Activated naive CD4-positive, alpha-beta T cell treated with anti-CD3 and anti-CD28 coated beads, Interleukin-2, amount 10 ng/mL, durations not matched to agents 7 days and 5 days (primary cell): ENCODE measurements at regions not wholly inside any gene's neighbourhood (a gene's known extent, or its start where the extent isn't known, plus 50 kb on each side); places are given as distances from the start of the nearest gene placed in this dataset.

Source experiments
- CTCF ChIA-PET: fragments of 350-600 bp; sonication (Branson Sonifier 250); formaldehyde crosslinking; loops from one replicate; lab custom pipeline; 2021; ENCODE audit warnings: antibody characterized with exemption; lab: Charles Lee
- DNase-seq: peaks from one replicate; pipeline ENCODE4 v3.0.0-alpha.2; 2020
- H3K27ac Mint-ChIP-seq: one replicate; pipeline ENCODE4 v1.8.0; 2021; ENCODE audit warnings: mild to moderate bottlenecking, moderate library complexity, mixed read lengths
- H3K27me3 Mint-ChIP-seq: one replicate; pipeline ENCODE4 v1.8.0; 2021; ENCODE audit warnings: mild to moderate bottlenecking, mixed read lengths
- H3K36me3 Mint-ChIP-seq: one replicate; pipeline ENCODE4 v1.8.0; 2021; ENCODE audit warnings: mixed read lengths
- H3K4me1 Mint-ChIP-seq: one replicate; pipeline ENCODE4 v1.8.0; 2021; ENCODE audit warnings: mixed read lengths
- H3K4me3 Mint-ChIP-seq: one replicate; pipeline ENCODE4 v1.8.0; 2021; ENCODE audit warnings: mild to moderate bottlenecking, moderate library complexity, mixed read lengths
- H3K9me3 Mint-ChIP-seq: one replicate; pipeline ENCODE4 v1.8.0; 2021; ENCODE audit warnings: mixed read lengths

- Mint-ChIP-seq H3K27ac (no peak overlapping the region), H3K4me1 (peaks cover 5% of the 10 kb centered on the region), H3K4me3 (no peak overlapping the region), H3K36me3 (no peaks in the 10 kb centered on the region), H3K9me3 (peaks cover 11% of the 10 kb centered on the region), H3K27me3 (peaks cover 13% of the 10 kb centered on the region)
- CTCF ChIA-PET: no interaction called here
- DNase-seq: no peak
These were observed 62.3 kb upstream of the PARVA start for GRCh38 chr11:12315024-12315423.

- Mint-ChIP-seq H3K4me3 (no peak overlapping the region), H3K36me3 (no peaks in the 10 kb centered on the region), H3K4me1 (peaks cover 16% of the 10 kb centered on the region), H3K27ac (no peak overlapping the region), H3K9me3 (peaks cover 11% of the 10 kb centered on the region), H3K27me3 (peaks cover 17% of the 10 kb centered on the region)
- CTCF ChIA-PET: interaction anchor here (1.3 kb wide), 1 partner anchor 14 kb away, joined by 4 read pairs; no protein-coding TSS in a partner anchor
- DNase-seq: no peak
These were observed 60.9 kb upstream of the PARVA start for GRCh38 chr11:12316432-12316831.

DNA sequence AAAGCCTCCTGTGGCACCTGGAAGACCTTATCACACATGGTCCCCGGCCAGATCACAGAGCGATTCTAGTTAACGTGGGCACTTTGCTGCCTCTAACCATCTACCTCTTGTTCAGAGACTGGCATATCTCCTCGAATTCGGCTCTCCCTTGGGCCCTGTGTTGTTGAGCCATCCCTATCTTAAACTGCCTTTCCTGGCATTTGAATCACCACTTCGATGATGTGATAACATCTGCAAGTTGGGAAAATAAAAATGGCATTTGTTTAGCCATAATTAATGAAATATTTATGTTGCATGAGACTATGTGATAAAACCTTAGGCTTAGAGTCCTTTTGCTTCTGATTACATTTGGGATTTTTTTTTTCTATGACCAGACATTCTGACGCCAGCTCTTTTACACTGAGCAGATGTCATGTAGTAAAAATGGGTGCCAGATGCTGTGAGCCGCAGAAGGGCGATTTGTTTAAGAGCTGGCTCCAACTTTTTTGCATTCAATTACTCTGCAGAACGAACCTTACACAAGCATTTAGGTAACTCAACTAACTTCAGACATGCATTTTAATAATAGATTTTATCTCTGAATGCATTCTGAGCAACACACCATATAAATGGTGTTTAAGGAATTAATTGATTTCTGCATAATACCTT, 58.5 kb upstream of the PARVA start:
- Mint-ChIP-seq H3K27ac (no peak overlapping the region), H3K36me3 (no peaks in the 10 kb centered on the region), H3K27me3 (peaks cover 17% of the 10 kb centered on the region), H3K9me3 (peaks cover 11% of the 10 kb centered on the region), H3K4me3 (no peak overlapping the region), H3K4me1 (peaks cover 24% of the 10 kb centered on the region)
- CTCF ChIA-PET: interaction anchor here (0.9 to 2.4 kb wide), 2 partner anchors 12 to 31 kb away, joined by 3 to 7 read pairs; no protein-coding TSS in a partner anchor
- DNase-seq: no peak

DNA sequence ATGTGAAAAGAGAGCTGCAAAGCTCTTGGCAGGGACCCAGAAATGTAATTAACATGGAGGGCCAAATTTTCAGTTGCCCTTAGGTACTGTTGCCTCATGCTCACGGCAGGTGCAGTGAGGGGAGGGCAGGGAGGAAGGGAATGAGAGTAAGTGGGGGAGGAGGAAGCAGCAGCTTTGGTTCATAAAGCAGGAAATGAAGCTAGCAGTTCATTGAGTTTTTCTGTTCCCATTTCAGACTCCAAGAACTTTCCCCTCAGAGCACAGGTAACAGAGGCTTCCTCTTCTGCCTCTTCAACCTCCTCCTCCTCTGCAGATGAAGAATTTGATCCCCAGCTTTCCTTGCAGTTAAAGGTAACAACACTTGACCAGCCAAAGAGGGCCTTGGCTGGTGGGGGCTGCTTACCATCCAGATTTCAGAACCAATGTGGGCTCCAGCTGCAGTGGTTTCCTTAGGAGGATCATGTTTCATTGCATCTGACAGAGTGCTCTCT, 57.9 kb upstream of the PARVA start:
- H3K27ac Mint-ChIP-seq: no peak overlapping the region
- CTCF ChIA-PET: interaction anchor here (0.9 to 2.4 kb wide), 3 partner anchors 11 to 31 kb away, joined by 3 to 7 read pairs (median 4); no protein-coding TSS in a partner anchor
- H3K36me3 Mint-ChIP-seq: no peaks in the 10 kb centered on the region
- DNase-seq: no peak
- peaks cover 11% of the 10 kb centered on the region for H3K9me3 Mint-ChIP-seq
- H3K4me3 Mint-ChIP-seq: no peak overlapping the region
- H3K27me3 Mint-ChIP-seq: peaks cover 17% of the 10 kb centered on the region
- H3K4me1 Mint-ChIP-seq: peaks cover 24% of the 10 kb centered on the region

- no peaks in the 10 kb centered on the region for H3K36me3 Mint-ChIP-seq
These were observed 57.4 kb upstream of the PARVA start for GRCh38 chr11:12319988-12320387.

GRCh38 chr11:12321217-12321937, 56.0 kb upstream of the PARVA start:
- Mint-ChIP-seq H3K27me3 (peaks cover 17% of the 10 kb centered on the region), H3K9me3 (peaks cover 7% of the 10 kb centered on the region), H3K4me3 (no peak overlapping the region), H3K36me3 (no peaks in the 10 kb centered on the region), H3K4me1 (peaks cover 24% of the 10 kb centered on the region), H3K27ac (no peak overlapping the region)
- CTCF ChIA-PET: interaction anchor here (0.6 to 1.7 kb wide), 3 partner anchors 10 to 487 kb away, joined by 3 to 8 read pairs (median 3); no protein-coding TSS in a partner anchor
- peak; percentile 37 for DNase-seq

More at GRCh38 chr11:12319988-12320387, 57.4 kb upstream of the PARVA start:
- CTCF ChIA-PET: interaction anchor here (0.9 to 2.4 kb wide), 3 partner anchors 11 to 32 kb away, joined by 3 to 7 read pairs (median 4); no protein-coding TSS in a partner anchor
- Mint-ChIP-seq H3K27me3 (peaks cover 17% of the 10 kb centered on the region), H3K27ac (no peak overlapping the region), H3K4me3 (no peak overlapping the region), H3K4me1 (peaks cover 24% of the 10 kb centered on the region), H3K9me3 (peaks cover 11% of the 10 kb centered on the region)
- no peak for DNase-seq

DNA sequence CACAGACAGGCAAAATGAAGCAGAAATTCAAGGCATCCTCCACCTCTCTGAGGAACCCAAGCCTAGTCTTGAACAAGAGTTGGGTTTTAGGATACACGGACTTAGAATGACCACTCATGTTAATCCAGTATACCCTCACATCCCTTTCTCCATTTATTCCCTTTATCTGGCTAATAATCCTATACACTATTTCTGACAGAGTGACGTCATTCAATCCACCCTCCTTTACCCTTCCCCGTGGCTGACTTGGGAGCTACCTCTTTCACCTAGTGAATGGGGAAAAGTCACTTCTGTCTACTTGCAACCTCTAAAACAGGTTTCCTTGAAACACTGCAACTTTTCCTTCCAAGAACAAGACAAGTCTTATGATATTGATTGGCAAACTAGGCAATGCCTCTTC, 52.8 kb upstream of the PARVA start:
- H3K9me3 Mint-ChIP-seq: no peaks in the 10 kb centered on the region
- no peak for DNase-seq
- CTCF ChIA-PET: interaction anchor here (1.9 kb wide), 1 partner anchor 564 kb away, joined by 6 read pairs; no protein-coding TSS in a partner anchor
- no peaks in the 10 kb centered on the region for H3K36me3 Mint-ChIP-seq
- peaks cover 21% of the 10 kb centered on the region for H3K4me1 Mint-ChIP-seq
- no peak overlapping the region for H3K27ac Mint-ChIP-seq
- peaks cover 5% of the 10 kb centered on the region for H3K27me3 Mint-ChIP-seq
- no peak overlapping the region for H3K4me3 Mint-ChIP-seq
